ENCODE measurements at regions not wholly inside any gene's neighbourhood (a gene's known extent, or its start where the extent isn't known, plus 50 kb on each side); places are given as distances from the start of the nearest gene placed in this dataset.
"Not testable (repeated sequence)": the region's sequence is repeated elsewhere in the genome, so short reads cannot be mapped to it uniquely, and the experiment has no call there.

DNA sequence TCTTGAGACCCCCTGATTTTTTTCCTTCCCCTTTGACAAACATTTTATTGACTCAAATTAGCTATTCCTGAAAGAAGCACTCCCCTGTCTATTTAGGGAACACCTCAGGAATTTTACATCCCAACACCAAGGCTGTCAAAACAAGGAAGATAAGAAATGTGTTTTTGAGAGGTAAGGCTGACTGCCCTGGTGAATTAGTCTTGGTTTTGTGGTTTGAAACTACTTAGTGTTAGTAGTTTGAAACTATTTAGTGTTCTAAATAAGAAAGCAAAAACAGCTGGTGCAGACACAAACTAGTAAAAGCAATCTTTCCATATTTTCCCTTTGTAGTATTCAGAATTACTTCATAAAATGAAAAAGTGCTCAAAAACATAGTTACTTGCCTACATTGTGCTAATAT lies 120.7 kb downstream of the PCSK1 start:
- no peak overlapping the region for H3K27ac ChIP-seq
- H3K4me1 ChIP-seq, result no peaks in the 10 kb centered on the region
- H3K27me3 ChIP-seq, result no peaks in the 10 kb centered on the region
- no peaks in the 10 kb centered on the region for H3K9me3 ChIP-seq
- FAIRE-seq (no peak), DNase-seq (no peak), ATAC-seq (no peak)
- H3K4me3 ChIP-seq, result no peak overlapping the region
- intact Hi-C loops (cut with DNase I), result no loop called here
- H3K36me3 ChIP-seq, result no peaks in the 10 kb centered on the region
- no peak for TF ChIP-seq CTCF (IDR thresholded peaks at IDR 0.05)

GRCh38 chr5:96307047-96307446 lies 126.0 kb downstream of the PCSK1 start:
- ATAC-seq; H3K4me3 ChIP-seq; intact Hi-C loops (cut with DNase I); H3K36me3 ChIP-seq; FAIRE-seq; DNase-seq; H3K27ac ChIP-seq; H3K4me1 ChIP-seq; H3K27me3 ChIP-seq; H3K9me3 ChIP-seq: not testable (repeated sequence)

- Histone ChIP-seq H3K27me3 (no peaks in the 10 kb centered on the region), H3K4me3 (no peak overlapping the region), H3K27ac (no peak overlapping the region), H3K9me3 (no peaks in the 10 kb centered on the region), H3K4me1 (no peaks in the 10 kb centered on the region), H3K36me3 (no peaks in the 10 kb centered on the region)
- intact Hi-C loops (cut with DNase I), result no loop called here
- 87 to 91% methylated on average over 4 of the region's 4 CpGs for WGBS, 2 donors
- no peak for ATAC-seq
- DNase-seq, result no peak
- no peak for FAIRE-seq
- TF ChIP-seq CTCF (IDR thresholded peaks at IDR 0.05), result no peak
Observed at GRCh38 chr5:96302174-96302738, 130.8 kb downstream of the PCSK1 start.

GRCh38 chr5:96300976-96301375 lies 132.1 kb downstream of the PCSK1 start:
- Histone ChIP-seq H3K9me3 (no peaks in the 10 kb centered on the region), H3K4me1 (no peaks in the 10 kb centered on the region), H3K4me3 (no peak overlapping the region), H3K36me3 (no peaks in the 10 kb centered on the region), H3K27ac (no peak overlapping the region), H3K27me3 (no peaks in the 10 kb centered on the region)
- ATAC-seq (no peak), FAIRE-seq (no peak), DNase-seq (no peak)
- intact Hi-C loops (cut with DNase I), result no loop called here
- no peak for TF ChIP-seq CTCF (IDR thresholded peaks at IDR 0.05)

GRCh38 chr5:96297867-96298266 lies 135.2 kb downstream of the PCSK1 start:
- Histone ChIP-seq H3K4me1 (peaks cover 0 to 16% (median 15%) of the 10 kb centered on the region in 3 donors), H3K27ac (no peak overlapping the region), H3K27me3 (no peaks in the 10 kb centered on the region), H3K9me3 (no peaks in the 10 kb centered on the region), H3K4me3 (no peak overlapping the region), H3K36me3 (no peaks in the 10 kb centered on the region)
- FAIRE-seq, result no peak
- ATAC-seq, result peak in 1 of 4 donors; percentile 48
- no peak for DNase-seq
- WGBS, 2 donors, result 55 to 59% methylated on average over 3 of the region's 3 CpGs
- intact Hi-C loops (cut with DNase I), result no loop called here
- TF ChIP-seq CTCF (IDR thresholded peaks at IDR 0.05), result no peak

GRCh38 chr5:96297290-96297689 lies 135.8 kb downstream of the PCSK1 start:
- 26 to 48% methylated on average over 1 of the region's 1 CpG for WGBS, 2 donors
- H3K4me3 ChIP-seq, result no peak overlapping the region
- H3K9me3 ChIP-seq, result no peaks in the 10 kb centered on the region
- no peaks in the 10 kb centered on the region for H3K36me3 ChIP-seq
- no peak overlapping the region for H3K27ac ChIP-seq
- ATAC-seq, result peak in 2 of 4 donors; percentile 37 to 55
- intact Hi-C loops (cut with DNase I), result no loop called here
- peaks cover 0 to 19% (median 16%) of the 10 kb centered on the region in 3 donors for H3K4me1 ChIP-seq
- no peak for DNase-seq
- FAIRE-seq, result no peak
- no peak for TF ChIP-seq CTCF (IDR thresholded peaks at IDR 0.05)
- H3K27me3 ChIP-seq, result no peaks in the 10 kb centered on the region

All from pancreas (tissue), 10 donors.